Stimulated activated CD4-positive, alpha-beta T cell treated with anti-CD3 and anti-CD28 coated beads, Interleukin-1b, Interleukin-23, amount 100 ng/mL, for 48 hours (primary cell): ENCODE measurements at regions not wholly inside any gene's neighbourhood (a gene's known extent, or its start where the extent isn't known, plus 50 kb on each side); places are given as distances from the start of the nearest gene placed in this dataset.

Experiments used
- DNase-seq: peaks from one replicate; pipeline ENCODE4 v3.0.0-alpha.2; 2020

GRCh38 chr4:184575306-184575705, 73.9 kb downstream of the CASP3 start:
- no peak for DNase-seq

DNA sequence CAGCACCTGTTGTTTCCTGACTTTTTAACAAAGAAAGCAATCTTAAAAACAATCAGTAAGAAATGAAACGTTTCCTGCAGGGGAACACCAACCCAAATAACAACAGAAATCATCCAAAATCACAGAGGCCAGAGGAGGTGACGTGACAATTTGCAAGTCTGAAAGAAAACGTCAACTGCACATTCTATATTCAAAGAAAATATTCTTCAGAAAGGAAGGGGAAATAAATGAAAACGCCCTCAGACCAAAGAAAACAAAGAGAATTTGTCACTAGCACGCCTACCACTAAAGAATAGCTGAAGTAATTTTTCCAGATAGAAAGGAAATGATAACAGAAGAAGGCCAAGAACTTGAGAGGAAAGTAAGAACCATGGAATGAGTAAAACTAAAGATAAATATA, 74.4 kb downstream of the CASP3 start:
- no peak for DNase-seq

- no peak for DNase-seq
Observed at GRCh38 chr4:184573701-184574100, 75.5 kb downstream of the CASP3 start.

- no peak for DNase-seq
Observed at GRCh38 chr4:184568770-184569169, 80.5 kb downstream of the CASP3 start.

DNA sequence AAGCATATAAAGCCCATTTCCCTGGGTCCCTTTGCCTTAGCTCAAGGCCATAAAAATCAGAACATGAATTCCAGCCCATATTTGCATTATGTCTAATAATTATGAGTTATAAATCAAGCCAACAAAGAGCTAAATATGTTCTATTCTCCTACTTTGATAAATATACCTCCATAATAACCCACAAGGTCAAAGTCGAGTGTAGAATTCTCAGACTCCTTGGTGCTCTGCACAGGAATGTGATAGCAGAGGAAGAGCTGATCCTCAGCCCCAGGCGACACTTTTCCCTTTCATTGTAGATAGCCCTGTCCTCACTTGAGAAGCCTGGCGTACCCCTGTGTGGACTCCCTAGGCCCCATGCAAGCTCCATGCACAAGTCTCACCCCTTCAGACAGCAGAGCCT, 85.6 kb downstream of the CASP3 start:
- no peak for DNase-seq

GRCh38 chr4:184558996-184559395, 84.6 kb upstream of the IRF2 start:
- no peak for DNase-seq

GRCh38 chr4:184553891-184554290, 79.5 kb upstream of the IRF2 start:
- no peak for DNase-seq

GRCh38 chr4:184550476-184550875, 76.1 kb upstream of the IRF2 start:
- no peak for DNase-seq

DNA sequence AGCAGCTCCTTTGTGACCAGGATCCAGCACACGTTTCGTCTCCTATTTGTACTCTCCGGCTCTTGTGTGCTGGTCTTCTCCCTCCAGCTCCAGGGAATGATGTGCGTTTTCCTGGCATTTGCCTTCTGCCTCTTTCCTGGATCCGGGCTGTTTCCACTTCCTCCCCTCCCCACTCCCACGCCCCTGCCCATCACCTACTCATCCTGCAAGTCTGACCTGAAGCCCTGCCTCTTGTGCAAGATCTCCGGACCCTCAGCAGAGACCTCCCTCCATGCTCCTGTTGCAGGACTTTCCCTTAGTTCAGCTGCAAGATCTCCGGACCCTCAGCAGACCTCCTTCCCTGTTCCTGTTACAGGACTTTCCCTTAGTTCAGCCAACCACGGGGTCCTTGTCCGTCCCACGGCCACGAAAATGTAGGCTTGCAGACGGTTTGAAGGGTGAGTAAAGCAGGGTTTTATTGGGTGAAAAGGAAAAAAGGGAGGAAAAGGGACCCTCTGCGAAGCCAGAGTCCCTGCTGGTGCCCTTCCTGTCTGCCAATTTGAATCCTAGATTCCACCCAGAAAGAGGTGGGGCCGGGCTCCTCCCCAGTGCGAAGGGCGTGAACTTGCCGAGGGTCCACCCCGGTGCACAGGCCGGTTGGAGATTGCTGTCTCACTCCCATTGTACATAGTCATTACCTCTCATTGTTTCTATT, 74.4 kb upstream of the IRF2 start:
- DNase-seq = no peak

GRCh38 chr4:184548316-184548647, 73.9 kb upstream of the IRF2 start:
- no peak for DNase-seq

DNA sequence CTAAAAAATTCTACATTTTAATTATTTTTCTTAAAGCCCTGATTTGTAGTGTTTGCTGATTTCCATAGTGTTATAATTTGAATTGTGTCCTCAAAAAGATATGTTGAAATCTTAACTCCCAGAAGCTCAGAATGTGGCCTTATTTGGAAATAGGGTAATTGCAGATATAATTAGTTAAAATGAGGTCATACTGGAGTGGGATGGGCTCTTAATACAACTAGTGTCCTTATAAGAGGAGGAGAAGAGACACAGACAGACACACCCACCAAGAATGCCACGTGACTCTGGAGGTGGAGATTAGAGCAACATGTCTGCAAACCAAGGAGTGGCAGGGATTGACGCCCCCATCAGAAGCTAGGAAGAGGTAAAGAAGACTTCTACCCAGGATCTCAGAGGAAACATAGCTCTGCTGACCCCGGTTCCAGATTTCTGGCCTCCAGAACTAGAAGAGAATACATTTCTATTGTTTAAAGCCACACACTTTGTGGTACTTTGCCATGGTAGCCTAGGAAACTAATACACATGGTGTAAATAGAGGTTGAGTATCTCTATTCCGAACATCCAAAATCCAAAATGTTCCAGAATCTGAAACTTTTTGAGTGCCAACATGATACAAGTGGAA, 70.5 kb upstream of the IRF2 start:
- DNase-seq = no peak

DNA sequence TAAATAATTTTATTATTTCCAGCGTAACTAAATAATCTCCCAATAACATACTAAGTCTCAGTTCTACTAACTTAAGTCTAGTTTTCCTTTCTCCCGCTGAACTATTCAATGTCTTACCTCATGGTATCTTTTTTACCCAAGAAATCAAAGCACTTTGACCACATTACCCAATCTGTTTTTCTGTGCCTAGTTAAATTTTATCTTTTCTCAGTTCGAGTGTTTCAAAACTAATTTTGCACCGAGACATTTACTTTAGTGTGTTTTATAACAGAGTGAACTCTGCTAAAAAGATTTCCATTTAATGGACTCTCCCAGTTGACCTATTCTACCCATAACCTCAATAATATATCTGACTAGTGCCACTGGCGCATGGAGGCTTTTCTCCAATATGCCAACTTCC, 67.6 kb upstream of the IRF2 start:
- no peak for DNase-seq

DNA sequence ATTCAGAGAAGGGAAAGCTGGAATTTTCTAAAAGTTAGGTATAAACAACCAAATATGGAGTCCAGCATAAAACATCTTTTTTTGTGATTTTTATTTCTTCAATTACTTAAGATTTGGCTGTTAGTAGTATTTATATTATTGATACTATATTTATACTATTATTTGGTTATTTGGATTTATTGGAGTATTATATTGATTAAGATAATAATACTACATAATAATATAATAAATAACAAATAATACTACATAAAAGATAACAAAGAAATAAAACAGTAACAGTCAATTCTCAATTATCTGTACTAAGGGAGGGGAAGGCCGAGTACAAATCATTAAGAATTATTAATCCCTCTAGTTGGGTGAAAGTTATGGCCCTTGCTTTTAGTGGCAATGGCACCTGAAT, 66.0 kb upstream of the IRF2 start:
- no peak for DNase-seq

GRCh38 chr4:184538023-184538599, 63.8 kb upstream of the IRF2 start:
- DNase-seq = peak; percentile 64

- peak; percentile 89 for DNase-seq
Observed at GRCh38 chr4:184537269-184538022, 63.1 kb upstream of the IRF2 start.

DNA sequence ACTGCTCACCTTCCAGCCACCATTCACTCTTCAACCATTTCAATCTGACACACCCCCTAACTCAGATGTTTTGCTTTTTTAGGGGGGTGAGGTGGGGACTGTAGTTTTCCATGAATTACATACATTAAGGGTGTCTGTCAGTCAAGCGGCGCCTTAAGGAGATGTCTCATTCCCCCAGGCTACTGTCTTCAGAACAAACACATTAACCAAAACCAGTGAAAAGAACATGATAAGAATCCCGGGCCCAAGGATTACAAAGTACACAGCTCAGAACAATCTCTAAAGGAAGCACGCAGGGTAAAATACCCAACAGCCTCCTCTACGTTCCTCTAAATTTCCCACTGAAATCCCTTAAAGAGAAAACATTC, 62.5 kb upstream of the IRF2 start:
- DNase-seq = no peak

DNA sequence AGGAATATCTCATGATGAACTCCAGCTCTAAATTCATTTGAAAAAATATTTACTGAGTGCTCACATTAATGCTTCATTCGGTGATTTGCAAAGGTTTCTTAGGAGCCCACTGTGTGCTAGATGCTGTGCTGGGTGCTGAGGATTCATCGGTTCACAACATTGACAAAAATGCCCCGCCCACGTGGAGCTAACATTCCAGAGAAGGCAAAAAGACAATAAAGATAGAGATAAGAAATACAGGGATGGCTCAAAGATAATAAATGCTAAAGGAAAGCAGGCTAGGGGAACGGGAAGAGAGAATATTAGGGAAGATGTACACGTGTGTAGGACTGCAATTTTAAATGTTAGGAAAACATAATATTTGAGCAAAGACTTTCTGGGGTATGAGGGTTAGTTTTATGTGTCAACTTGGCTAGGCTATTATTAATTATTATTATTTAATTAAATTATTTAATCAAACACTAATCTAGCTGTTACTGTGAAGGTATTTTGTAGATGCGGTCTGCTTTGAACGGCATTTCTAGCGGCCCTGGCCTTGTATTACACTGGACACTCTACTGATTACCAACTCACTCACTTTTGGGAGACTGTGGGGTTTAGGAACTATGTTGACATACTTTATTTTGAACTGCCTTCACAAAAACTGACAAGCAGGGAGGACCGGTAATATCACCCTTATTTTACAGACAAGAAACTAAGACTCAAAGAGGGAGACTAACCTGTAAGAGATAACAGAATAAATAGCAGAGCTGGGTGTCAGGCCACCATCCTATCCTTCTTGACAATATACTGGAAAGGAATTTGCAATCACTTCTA, 61.9 kb upstream of the IRF2 start:
- no peak for DNase-seq

- no peak for DNase-seq
Observed at GRCh38 chr4:184534511-184535391, 60.4 kb upstream of the IRF2 start.

GRCh38 chr4:184533908-184534307, 59.6 kb upstream of the IRF2 start:
- DNase-seq = no peak

DNA sequence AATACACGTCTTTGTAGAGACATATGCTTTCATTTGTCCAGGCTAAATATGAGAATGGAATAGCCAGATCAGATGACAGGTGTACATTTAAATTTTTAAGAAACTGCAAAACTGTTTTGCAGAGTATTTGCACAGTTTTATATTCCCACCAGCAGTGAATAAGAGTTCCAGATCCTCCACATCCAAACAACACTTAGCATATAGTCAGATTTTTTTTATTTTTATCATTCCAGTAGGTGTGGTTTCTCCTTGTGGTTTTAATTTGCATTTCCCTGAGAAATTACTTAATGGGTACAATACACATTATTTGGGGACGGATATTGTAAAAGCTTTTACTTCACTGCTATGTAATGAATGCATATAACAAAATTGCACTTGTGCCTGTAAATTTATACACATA, 56.7 kb upstream of the IRF2 start:
- no peak for DNase-seq

DNA sequence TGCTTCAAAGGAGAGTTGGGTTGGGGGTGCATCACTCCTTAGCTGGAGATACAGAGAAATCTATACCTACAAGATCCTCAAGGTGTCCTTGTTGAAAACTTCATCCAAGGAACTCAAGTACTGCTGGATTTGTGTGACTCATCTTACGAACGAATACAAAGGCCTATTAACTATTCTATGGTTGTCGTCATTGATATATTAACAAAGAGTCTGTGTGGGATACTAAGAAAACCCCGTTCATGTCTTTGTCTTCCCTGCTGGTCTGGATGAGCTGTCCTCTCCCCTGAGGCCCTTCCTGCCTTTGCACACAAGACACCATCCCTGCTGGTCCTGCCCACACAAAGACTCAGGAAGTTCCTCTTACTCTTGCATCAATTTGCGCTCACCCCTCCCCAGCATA, 54.9 kb upstream of the IRF2 start:
- DNase-seq = no peak

- no peak for DNase-seq
Observed at GRCh38 chr4:184528713-184529112, 54.4 kb upstream of the IRF2 start.
